Neural crest cell (in vitro differentiated cells): ENCODE measurements at regions not wholly inside any gene's neighbourhood (a gene's known extent, or its start where the extent isn't known, plus 50 kb on each side); places are given as distances from the start of the nearest gene placed in this dataset.

Source experiments
- DNase-seq: peaks from one replicate; pipeline ENCODE4 v3.0.0; 2021; ENCODE audit warnings: low read depth, mixed read lengths, low spot score
- H3K27ac Mint-ChIP-seq: one replicate; pipeline ENCODE4 v1.8.0; 2021; ENCODE audit warnings: mild to moderate bottlenecking, mixed read lengths; ENCODE audit not compliant: unreplicated experiment
- H3K27me3 Mint-ChIP-seq: 2 replicates; pipeline ENCODE4 v1.8.0; 2021; ENCODE audit warnings: low read depth, mild to moderate bottlenecking, mixed read lengths
- H3K36me3 Mint-ChIP-seq: 2 replicates; pipeline ENCODE4 v1.8.0; 2021; ENCODE audit warnings: low read depth, mild to moderate bottlenecking, mixed read lengths
- H3K4me1 Mint-ChIP-seq: 2 replicates; pipeline ENCODE4 v1.8.0; 2021; ENCODE audit warnings: mixed read lengths
- H3K4me3 Mint-ChIP-seq: one replicate; pipeline ENCODE4 v1.8.0; 2021; ENCODE audit warnings: mild to moderate bottlenecking, mixed read lengths
- H3K9me3 Mint-ChIP-seq: 2 replicates; pipeline ENCODE4 v1.8.0; 2021; ENCODE audit warnings: mixed read lengths
- CTCF ChIP-seq: fragments of 200-600 bp; sonication (generic); conservative IDR thresholded peaks from 2 replicates; pipeline ENCODE4 v1.5.0; 2021; ENCODE audit warnings: antibody characterized with exemption, mild to moderate bottlenecking

- H3K27ac Mint-ChIP-seq = no peak overlapping the region
- H3K9me3 Mint-ChIP-seq = no peaks in the 10 kb centered on the region
- peaks cover 56% of the 10 kb centered on the region for H3K27me3 Mint-ChIP-seq
- TF ChIP-seq CTCF = no peak
- DNase-seq = no peak
- H3K4me3 Mint-ChIP-seq = no peak overlapping the region
- no peaks in the 10 kb centered on the region for H3K36me3 Mint-ChIP-seq
- H3K4me1 Mint-ChIP-seq = no peaks in the 10 kb centered on the region
Measured at GRCh38 chr17:79255046-79255445, 180.4 kb downstream of the ENGASE start.

- Mint-ChIP-seq H3K27ac (peak overlapping the region; percentile 67), H3K27me3 (peaks cover 54% of the 10 kb centered on the region), H3K4me1 (no peaks in the 10 kb centered on the region), H3K9me3 (no peaks in the 10 kb centered on the region), H3K36me3 (no peaks in the 10 kb centered on the region), H3K4me3 (no peak overlapping the region)
- no peak for TF ChIP-seq CTCF
- no peak for DNase-seq
Measured at GRCh38 chr17:79252886-79253285, 178.3 kb downstream of the ENGASE start.

GRCh38 chr17:79251824-79252223, 177.2 kb downstream of the ENGASE start:
- DNase-seq = no peak
- H3K9me3 Mint-ChIP-seq = no peaks in the 10 kb centered on the region
- H3K4me3 Mint-ChIP-seq = no peak overlapping the region
- H3K36me3 Mint-ChIP-seq = no peaks in the 10 kb centered on the region
- no peaks in the 10 kb centered on the region for H3K4me1 Mint-ChIP-seq
- peaks cover 48% of the 10 kb centered on the region for H3K27me3 Mint-ChIP-seq
- no peak for TF ChIP-seq CTCF
- H3K27ac Mint-ChIP-seq = no peak overlapping the region

- no peaks in the 10 kb centered on the region for H3K4me1 Mint-ChIP-seq
Measured at GRCh38 chr17:79249929-79250521, 175.4 kb downstream of the ENGASE start.

GRCh38 chr17:79248843-79249493, 174.3 kb downstream of the ENGASE start:
- no peak for TF ChIP-seq CTCF
- no peak for DNase-seq

More at GRCh38 chr17:79249929-79250521, 175.4 kb downstream of the ENGASE start:
- Mint-ChIP-seq H3K9me3 (no peaks in the 10 kb centered on the region), H3K4me3 (no peak overlapping the region), H3K36me3 (no peaks in the 10 kb centered on the region), H3K27me3 (peaks cover 53% of the 10 kb centered on the region), H3K27ac (no peak overlapping the region)
- DNase-seq = no peak
- no peak for TF ChIP-seq CTCF

More at GRCh38 chr17:79248843-79249493, 174.3 kb downstream of the ENGASE start:
- H3K27ac Mint-ChIP-seq = no peak overlapping the region
- H3K36me3 Mint-ChIP-seq = no peaks in the 10 kb centered on the region
- H3K27me3 Mint-ChIP-seq = peaks cover 53% of the 10 kb centered on the region
- no peaks in the 10 kb centered on the region for H3K4me1 Mint-ChIP-seq
- no peak overlapping the region for H3K4me3 Mint-ChIP-seq
- no peaks in the 10 kb centered on the region for H3K9me3 Mint-ChIP-seq
